ENCODE measurements at regions not wholly inside any gene's neighbourhood (a gene's known extent, or its start where the extent isn't known, plus 50 kb on each side); places are given as distances from the start of the nearest gene placed in this dataset.

DNA sequence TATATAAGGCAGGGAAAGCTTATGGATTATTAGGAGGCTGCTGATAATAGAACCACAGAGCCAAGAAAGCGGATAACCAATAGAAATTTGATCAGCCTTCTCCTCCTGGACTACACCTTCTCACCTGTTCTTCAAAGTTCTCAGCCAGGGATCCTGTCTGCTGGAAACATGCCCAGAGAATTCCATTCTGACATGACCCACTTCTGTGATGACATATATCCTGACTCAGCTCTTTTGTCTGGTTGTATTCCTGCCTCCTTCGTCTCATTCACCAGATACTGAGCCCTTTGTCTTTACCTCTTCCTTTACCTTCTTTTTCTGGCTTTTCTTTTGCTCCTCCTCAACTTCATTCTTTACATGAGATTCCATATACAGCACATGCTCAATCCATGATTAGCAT is 576.1 kb downstream of the CDH11 start:
- Histone ChIP-seq H3K27me3 (ENCODE audit: insufficient read depth, low read depth, low read length) (no peaks in the 10 kb centered on the region), H3K4me2 (ENCODE audit: low read length) (no peak overlapping the region), H3K4me3 (ENCODE audit: low read length) (no peak overlapping the region), H3F3A (ENCODE audit: insufficient read depth, low read length, poor library complexity, severe bottlenecking) (peaks cover 3% of the 10 kb centered on the region), H3K9ac (ENCODE audit: low read length) (no peak overlapping the region), H3K36me3 (ENCODE audit: insufficient read depth, low read length) (no peaks in the 10 kb centered on the region), H2AFZ (ENCODE audit: low read depth, low read length) (no peak overlapping the region), H3K27ac (ENCODE audit: low read length) (peak overlapping the region; percentile 50), H3K9me3 (ENCODE audit: low read length) (no peaks in the 10 kb centered on the region), H3K9me2 (ENCODE audit: insufficient read depth, low read length) (no peaks in the 10 kb centered on the region), H3K79me2 (replicated peaks; ENCODE audit: insufficient read depth, low read length) (no peaks in the 10 kb centered on the region), H4K20me1 (ENCODE audit: insufficient read depth) (no peaks in the 10 kb centered on the region)
- TF ChIP-seq EZH2 (IDR thresholded peaks at IDR 0.05; ENCODE audit: borderline replicate concordance, insufficient read depth, low read length, poor library complexity, severe bottlenecking): no peak
- no peak for TF ChIP-seq SMC3 (conservative IDR thresholded peaks at IDR 0.05; ENCODE audit: poor library complexity)
- TF ChIP-seq RAD21 (conservative IDR thresholded peaks at IDR 0.05): no peak
- no peak for TF ChIP-seq TAF1 (IDR thresholded peaks at IDR 0.05; ENCODE audit: low read depth)
- TF ChIP-seq EP300 (conservative IDR thresholded peaks at IDR 0.05; ENCODE audit: poor library complexity, severe bottlenecking): no peak
- TF ChIP-seq, protein P1, sequence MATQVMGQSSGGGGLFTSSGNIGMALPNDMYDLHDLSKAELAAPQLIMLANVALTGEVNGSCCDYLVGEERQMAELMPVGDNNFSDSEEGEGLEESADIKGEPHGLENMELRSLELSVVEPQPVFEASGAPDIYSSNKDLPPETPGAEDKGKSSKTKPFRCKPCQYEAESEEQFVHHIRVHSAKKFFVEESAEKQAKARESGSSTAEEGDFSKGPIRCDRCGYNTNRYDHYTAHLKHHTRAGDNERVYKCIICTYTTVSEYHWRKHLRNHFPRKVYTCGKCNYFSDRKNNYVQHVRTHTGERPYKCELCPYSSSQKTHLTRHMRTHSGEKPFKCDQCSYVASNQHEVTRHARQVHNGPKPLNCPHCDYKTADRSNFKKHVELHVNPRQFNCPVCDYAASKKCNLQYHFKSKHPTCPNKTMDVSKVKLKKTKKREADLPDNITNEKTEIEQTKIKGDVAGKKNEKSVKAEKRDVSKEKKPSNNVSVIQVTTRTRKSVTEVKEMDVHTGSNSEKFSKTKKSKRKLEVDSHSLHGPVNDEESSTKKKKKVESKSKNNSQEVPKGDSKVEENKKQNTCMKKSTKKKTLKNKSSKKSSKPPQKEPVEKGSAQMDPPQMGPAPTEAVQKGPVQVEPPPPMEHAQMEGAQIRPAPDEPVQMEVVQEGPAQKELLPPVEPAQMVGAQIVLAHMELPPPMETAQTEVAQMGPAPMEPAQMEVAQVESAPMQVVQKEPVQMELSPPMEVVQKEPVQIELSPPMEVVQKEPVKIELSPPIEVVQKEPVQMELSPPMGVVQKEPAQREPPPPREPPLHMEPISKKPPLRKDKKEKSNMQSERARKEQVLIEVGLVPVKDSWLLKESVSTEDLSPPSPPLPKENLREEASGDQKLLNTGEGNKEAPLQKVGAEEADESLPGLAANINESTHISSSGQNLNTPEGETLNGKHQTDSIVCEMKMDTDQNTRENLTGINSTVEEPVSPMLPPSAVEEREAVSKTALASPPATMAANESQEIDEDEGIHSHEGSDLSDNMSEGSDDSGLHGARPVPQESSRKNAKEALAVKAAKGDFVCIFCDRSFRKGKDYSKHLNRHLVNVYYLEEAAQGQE (IDR thresholded peaks at IDR 0.05; ENCODE audit: borderline replicate concordance): no peak
- no peak for TF ChIP-seq CTCF (IDR thresholded peaks at IDR 0.05; ENCODE audit: poor library complexity, severe bottlenecking)
- TF ChIP-seq POLR2AphosphoS5 (IDR thresholded peaks at IDR 0.05): no peak
- TF ChIP-seq MXI1 (conservative IDR thresholded peaks at IDR 0.05; ENCODE audit: poor library complexity, severe bottlenecking): no peak

DNA sequence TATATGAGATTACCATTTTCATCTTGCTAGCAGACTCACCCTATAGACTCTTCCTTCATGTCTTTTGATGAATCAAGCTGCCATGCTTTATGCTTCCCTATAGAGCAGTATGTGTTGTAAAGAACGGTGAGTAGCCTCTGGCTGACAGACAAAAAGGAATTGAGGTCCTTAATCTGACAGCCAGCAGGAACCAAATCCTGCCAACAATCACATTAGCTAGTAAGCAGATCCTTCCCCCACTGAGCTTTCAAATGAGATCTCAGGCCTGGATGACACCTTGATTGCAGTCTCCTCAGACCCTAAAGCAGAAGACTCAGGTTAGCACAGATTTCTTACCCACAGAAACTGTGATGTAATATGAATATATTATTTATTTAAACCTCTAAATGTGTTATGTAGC is 577.0 kb downstream of the CDH11 start:
- no peaks in the 10 kb centered on the region for H4K20me1 ChIP-seq (ENCODE audit: insufficient read depth)
- no peak overlapping the region for H2AFZ ChIP-seq (ENCODE audit: low read depth, low read length)
- no peak overlapping the region for H3K9ac ChIP-seq (ENCODE audit: low read length)
- H3K36me3 ChIP-seq (ENCODE audit: insufficient read depth, low read length): no peaks in the 10 kb centered on the region
- H3K9me2 ChIP-seq (ENCODE audit: insufficient read depth, low read length): no peaks in the 10 kb centered on the region
- no peaks in the 10 kb centered on the region for H3K27me3 ChIP-seq (ENCODE audit: insufficient read depth, low read depth, low read length)
- peak overlapping the region; percentile 50 for H3K27ac ChIP-seq (ENCODE audit: low read length)
- H3F3A ChIP-seq (ENCODE audit: insufficient read depth, low read length, poor library complexity, severe bottlenecking): peaks cover 3% of the 10 kb centered on the region
- H3K4me3 ChIP-seq (ENCODE audit: low read length): no peak overlapping the region
- H3K9me3 ChIP-seq (ENCODE audit: low read length): no peaks in the 10 kb centered on the region
- TF ChIP-seq POLR2AphosphoS5 (IDR thresholded peaks at IDR 0.05) (peak; percentile 57), CTCF (IDR thresholded peaks at IDR 0.05; ENCODE audit: poor library complexity, severe bottlenecking) (no peak), EP300 (conservative IDR thresholded peaks at IDR 0.05; ENCODE audit: poor library complexity, severe bottlenecking) (peak; percentile 75)
- no peak overlapping the region for H3K4me2 ChIP-seq (ENCODE audit: low read length)
- H3K79me2 ChIP-seq (replicated peaks; ENCODE audit: insufficient read depth, low read length): no peaks in the 10 kb centered on the region
